ENCODE measurements at regions not wholly inside any gene's neighbourhood (a gene's known extent, or its start where the extent isn't known, plus 50 kb on each side); places are given as distances from the start of the nearest gene placed in this dataset.

GRCh38 chr12:75852143-75852542 is 179.4 kb downstream of the PHLDA1 start (continued):
- TF ChIP-seq ZNF513 (CRISPR knock-in tag; conservative IDR thresholded peaks at IDR 0.05) (no peak), ADNP (CRISPR knock-in tag; IDR thresholded peaks at IDR 0.05) (no peak)

GRCh38 chr12:75850721-75851462 is 180.7 kb downstream of the PHLDA1 start:
- Histone ChIP-seq H3K4me3 (replicated peaks in 1 of 3; ENCODE audit: insufficient read depth in 1 of 3, low read depth in 2 of 3, low read length in 3 of 3) (no peak overlapping the region), H3K36me3 (replicated peaks in 1 of 2; ENCODE audit: control insufficient read depth in 1 of 2, insufficient read depth in 2 of 2, low read length in 2 of 2) (no peaks in the 10 kb centered on the region), H2AFZ (ENCODE audit: low read length) (no peak overlapping the region), H3K9me3 (ENCODE audit: low read length) (peaks cover 7% of the 10 kb centered on the region), H3K27me3 (ENCODE audit: control insufficient read depth in 1 of 2, insufficient read depth in 2 of 2, low read length in 2 of 2) (no peaks in the 10 kb centered on the region), H3K4me1 (ENCODE audit: insufficient read depth, low read length) (peaks cover 10% of the 10 kb centered on the region), H3K4me2 (ENCODE audit: low read depth, low read length) (no peak overlapping the region), H3K27ac (ENCODE audit: extremely low read length, insufficient read depth, low read length) (no peak overlapping the region), H4K20me1 (ENCODE audit: insufficient read depth, low read length) (no peaks in the 10 kb centered on the region), H3K9ac (ENCODE audit: insufficient read depth, low read depth, low read length) (no peak overlapping the region), H3K79me2 (ENCODE audit: insufficient read depth, low read length) (no peaks in the 10 kb centered on the region)
- POLR2A ChIA-PET, result no interaction called here
- no peak for TF ChIP-seq TFDP1 (CRISPR knock-in tag; IDR thresholded peaks at IDR 0.05; ENCODE audit: borderline replicate concordance)
- TF ChIP-seq MAFG (CRISPR knock-in tag; IDR thresholded peaks at IDR 0.05), result no peak
- no peak for TF ChIP-seq GLI4 (CRISPR knock-in tag; IDR thresholded peaks at IDR 0.05; ENCODE audit: borderline replicate concordance)
- TF ChIP-seq ZNF280B (CRISPR knock-in tag; IDR thresholded peaks at IDR 0.05; ENCODE audit: borderline replicate concordance), result no peak
- TF ChIP-seq MBNL3 (CRISPR knock-in tag; conservative IDR thresholded peaks at IDR 0.05), result no peak
- no peak for TF ChIP-seq ZNF362 (CRISPR knock-in tag; IDR thresholded peaks at IDR 0.05; ENCODE audit: borderline replicate concordance)
- TF ChIP-seq ZBTB43 (CRISPR knock-in tag; conservative IDR thresholded peaks at IDR 0.05), result no peak
- ATAC-seq (no peak), FAIRE-seq (no peak), DNase-seq (ENCODE audit: low spot score) (no peak)
- no TSS peak for BruUV-seq (replicated peaks)
- in situ Hi-C loops (cut with HindIII; ENCODE audit: extremely low pct_ligation_motif_present, low pct_unique_long_range_greater_than_20kb), result no loop called here
- intact Hi-C loops (cut with micrococcal nuclease; ENCODE audit: unreplicated experiment), result no loop called here
- WGBS (ENCODE audit: low lambda C conversion rate), result 65% methylated on average over 4 of the region's 4 CpGs
- CTCF ChIA-PET (ENCODE audit: low intra/inter-chr PET ratio, low total read pairs), result no interaction called here
